ENCODE measurements at regions not wholly inside any gene's neighbourhood (a gene's known extent, or its start where the extent isn't known, plus 50 kb on each side); places are given as distances from the start of the nearest gene placed in this dataset.

- intact Hi-C loops (cut with DNase I) = no loop called here
- TF ChIP-seq CTCF (IDR thresholded peaks at IDR 0.05) = no peak
These were observed 69.0 kb upstream of the SPANXN1 start for GRCh38 chrX:145178268-145178667.

DNA sequence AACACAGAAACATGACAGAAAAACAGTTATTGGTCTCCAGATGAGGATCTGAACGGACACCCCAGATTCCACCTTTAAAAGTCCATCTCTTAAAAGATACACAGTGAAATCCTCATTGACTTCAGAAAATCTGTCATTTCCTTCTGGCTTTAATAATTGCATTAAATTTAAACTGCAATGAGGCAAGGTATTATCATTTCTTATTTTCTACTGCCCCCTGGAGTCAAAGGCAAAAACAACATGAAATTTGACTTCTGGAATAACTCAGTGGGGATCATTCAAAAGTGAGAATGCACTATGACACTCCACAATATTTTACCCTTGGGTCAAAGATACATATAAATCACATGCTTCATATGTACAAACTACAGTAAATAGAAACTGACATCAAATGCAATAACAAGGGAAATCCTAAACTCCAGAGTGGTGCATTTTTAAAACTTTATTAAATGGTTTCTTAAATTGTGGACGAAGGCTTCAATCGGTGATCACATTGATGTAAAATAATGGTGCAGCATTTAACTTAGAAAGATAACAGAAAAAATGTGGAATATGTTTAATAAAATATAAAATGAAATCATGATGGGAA, 56.4 kb upstream of the SPANXN1 start:
- H3K36me3 ChIP-seq = no peaks in the 10 kb centered on the region
- TF ChIP-seq CTCF (IDR thresholded peaks at IDR 0.05) = peak in 2 of 3 experiments; percentile 24 to 28
- H3K27me3 ChIP-seq = no peaks in the 10 kb centered on the region
- H3K4me3 ChIP-seq = no peak overlapping the region
- H3K9me3 ChIP-seq = no peaks in the 10 kb centered on the region
- no peak overlapping the region for H3K27ac ChIP-seq
- intact Hi-C loops (cut with DNase I) = no loop called here
- H3K4me1 ChIP-seq = no peaks in the 10 kb centered on the region
- no peak for DNase-seq (ENCODE audit: low spot score in 2 of 2)

More at GRCh38 chrX:145178268-145178667, 69.0 kb upstream of the SPANXN1 start:
- Histone ChIP-seq H3K36me3 (no peaks in the 10 kb centered on the region), H3K27me3 (no peaks in the 10 kb centered on the region), H3K27ac (no peak overlapping the region), H3K9me3 (no peaks in the 10 kb centered on the region), H3K4me1 (no peaks in the 10 kb centered on the region), H3K4me3 (no peak overlapping the region)
- DNase-seq (ENCODE audit: low spot score in 2 of 2) = no peak
